ENCODE measurements at regions not wholly inside any gene's neighbourhood (a gene's known extent, or its start where the extent isn't known, plus 50 kb on each side); places are given as distances from the start of the nearest gene placed in this dataset.

- no peaks in the 10 kb centered on the region for H3K9me1 ChIP-seq (ENCODE audit: insufficient read depth, low read length)
- H3K79me1 ChIP-seq (ENCODE audit: low read depth in 1 of 2, low read length in 2 of 2), result no peaks in the 10 kb centered on the region
- no peaks in the 10 kb centered on the region for H3K4me1 ChIP-seq (ENCODE audit: control insufficient read depth, insufficient read depth, low read length)
- no peak overlapping the region for H2AK5ac ChIP-seq (ENCODE audit: low read depth, low read length)
- POLR2A ChIA-PET (ENCODE audit: unreplicated experiment), result no interaction called here
- no CpG with 5 or more reads among the region's 2 CpGs for WGBS, 2 experiments (ENCODE audit: extremely low coverage in 2 of 2, insufficient read length in 1 of 2)
- H3K4me3 ChIP-seq (ENCODE audit: insufficient read depth, low read depth, low read length), result no peak overlapping the region
- no peak overlapping the region for H2AK9ac ChIP-seq (replicated peaks; ENCODE audit: low read depth, low read length, poor library complexity)
- no peaks in the 10 kb centered on the region for H3K27me3 ChIP-seq (ENCODE audit: control insufficient read depth, insufficient read depth, low read length)
- DNase-seq, result no peak
- no peak overlapping the region for H2AFZ ChIP-seq (replicated peaks; ENCODE audit: low read length, poor library complexity)
- CTCF ChIA-PET, result no interaction called here
- no peak overlapping the region for H3K23ac ChIP-seq (ENCODE audit: low read depth, low read length)
- H3K27ac ChIP-seq (ENCODE audit: insufficient read depth, low read length), result no peak overlapping the region
- H4K20me1 ChIP-seq (ENCODE audit: insufficient read depth, low read length), result no peaks in the 10 kb centered on the region
- no peak overlapping the region for H2BK15ac ChIP-seq (ENCODE audit: low read depth, low read length)
- no peak overlapping the region for H3K9ac ChIP-seq (ENCODE audit: low read depth, low read length)
- H2BK20ac ChIP-seq (ENCODE audit: low read depth, low read length), result no peak overlapping the region
- H4K8ac ChIP-seq (ENCODE audit: low read depth in 2 of 2, low read length in 2 of 2), result no peak overlapping the region
- no peak overlapping the region for H4K91ac ChIP-seq (ENCODE audit: insufficient read depth, low read depth, low read length)
- no peaks in the 10 kb centered on the region for H3K36me3 ChIP-seq (ENCODE audit: control insufficient read depth, insufficient read depth, low read length)
- in situ Hi-C loops (cut with MboI; ENCODE audit: low sequenced_read_pairs), result no loop called here
- no peak overlapping the region for H3K18ac ChIP-seq (ENCODE audit: low read depth, low read length)
- no peak overlapping the region for H2BK5ac ChIP-seq (ENCODE audit: low read depth, low read length, poor library complexity, severe bottlenecking)
- H4K5ac ChIP-seq (ENCODE audit: low read depth, low read length), result no peak overlapping the region
- no peak overlapping the region for H3K4me2 ChIP-seq (ENCODE audit: low read depth, low read length)
- no peak for ATAC-seq (ENCODE audit: low read depth)
- no peak overlapping the region for H2BK120ac ChIP-seq (ENCODE audit: low read depth, low read length)
- dilution Hi-C loops (cut with HindIII; ENCODE audit: low sequenced_read_pairs, unreplicated experiment), result no loop called here
- no peak overlapping the region for H3K4ac ChIP-seq (ENCODE audit: low read depth, low read length)
- H3K14ac ChIP-seq (replicated peaks; ENCODE audit: low read depth, low read length), result no peak overlapping the region
- H3K9me3 ChIP-seq (ENCODE audit: control insufficient read depth, insufficient read depth, low read length), result no peaks in the 10 kb centered on the region
- no peak overlapping the region for H3K56ac ChIP-seq (ENCODE audit: extremely low read depth, insufficient read depth, low read length)
- no peak for TF ChIP-seq NFE2L2 (IDR thresholded peaks at IDR 0.05; ENCODE audit: low read depth, low read length)
- TF ChIP-seq CEBPB (IDR thresholded peaks at IDR 0.05; ENCODE audit: low read depth, low read length), result no peak
- TF ChIP-seq MAFK (IDR thresholded peaks at IDR 0.05; ENCODE audit: low read depth, low read length), result no peak
- TF ChIP-seq BHLHE40 (IDR thresholded peaks at IDR 0.05; ENCODE audit: low read depth, low read length), result no peak
- no peak for TF ChIP-seq FOS (IDR thresholded peaks at IDR 0.05; ENCODE audit: low read depth, low read length)
- TF ChIP-seq ELK1 (IDR thresholded peaks at IDR 0.05; ENCODE audit: borderline replicate concordance, low read depth, low read length), result no peak
- TF ChIP-seq SMC3 (IDR thresholded peaks at IDR 0.05; ENCODE audit: low read depth, low read length), result no peak
- no peak for TF ChIP-seq RCOR1 (IDR thresholded peaks at IDR 0.05; ENCODE audit: insufficient replicate concordance, low read length)
- no peak for TF ChIP-seq USF2 (IDR thresholded peaks at IDR 0.05; ENCODE audit: low read depth, low read length)
- TF ChIP-seq MAZ (IDR thresholded peaks at IDR 0.05; ENCODE audit: borderline replicate concordance, low read depth, low read length), result no peak
- TF ChIP-seq CTCF (conservative IDR thresholded peaks at IDR 0.05; ENCODE audit: low read depth, low read length), result no peak
- no peak for TF ChIP-seq RAD21 (IDR thresholded peaks at IDR 0.05; ENCODE audit: low read length)
- no peak for TF ChIP-seq POLR2A (IDR thresholded peaks at IDR 0.05; ENCODE audit: low read depth, low read length)
- no peak for TF ChIP-seq MXI1 (IDR thresholded peaks at IDR 0.05; ENCODE audit: borderline replicate concordance, low read depth, low read length)
- TF ChIP-seq RFX5 (IDR thresholded peaks at IDR 0.05; ENCODE audit: low read depth, low read length), result no peak
- no peak for TF ChIP-seq CHD1 (IDR thresholded peaks at IDR 0.05; ENCODE audit: low read depth, low read length)
- no TSS peak for BruUV-seq (replicated peaks)
- intact Hi-C loops (cut with micrococcal nuclease), result no loop called here
Observed at GRCh38 chr4:62706423-62706822, 1506.3 kb downstream of the ADGRL3 start.

Measured in IMR-90 (cell line).